MM.1S (cell line): ENCODE measurements at regions not wholly inside any gene's neighbourhood (a gene's known extent, or its start where the extent isn't known, plus 50 kb on each side); places are given as distances from the start of the nearest gene placed in this dataset.

Experiments
- EZH2 ChIP-seq: fragments of 300-600 bp; sonication (generic); optimal IDR thresholded peaks from 2 replicates; pipeline ENCODE3; 2017; ENCODE audit warnings: low read depth, mild to moderate bottlenecking, antibody characterized with exemption, low read length, mixed read lengths
- EZH2phosphoT487 ChIP-seq: fragments of 300-600 bp; sonication (generic); IDR thresholded peaks from 2 replicates; pipeline ENCODE4 v1.6.1; 2018; ENCODE audit warnings: antibody characterized with exemption, low read length
- TF ChIP-seq, protein P1 (sequence below): fragments of 300-600 bp; sonication (generic); IDR thresholded peaks from 2 replicates; pipeline ENCODE4 v1.5.1; 2016; ENCODE audit warnings: antibody characterized with exemption, low read length, mixed read lengths

DNA sequence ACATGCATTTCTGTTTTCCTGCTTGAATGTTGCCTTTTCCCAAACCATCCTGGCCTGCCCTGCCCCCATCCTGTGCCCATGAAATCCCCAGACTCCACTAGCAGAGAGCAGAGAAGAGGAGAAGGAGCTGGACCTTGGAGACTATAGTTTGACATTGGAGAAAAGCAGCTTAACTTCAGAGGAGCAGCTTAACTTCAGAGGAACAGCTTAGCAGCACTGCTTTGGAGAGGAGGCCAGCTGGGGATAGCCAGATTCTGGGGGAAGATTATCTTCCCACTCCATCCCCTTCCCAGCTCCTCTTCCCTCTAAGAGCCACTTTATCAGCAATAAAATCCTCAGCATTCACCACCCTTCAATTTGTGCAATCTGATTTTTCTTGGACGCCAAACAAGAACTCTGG, 443.0 kb downstream of the PCDH10 start:
- TF ChIP-seq, protein P1, sequence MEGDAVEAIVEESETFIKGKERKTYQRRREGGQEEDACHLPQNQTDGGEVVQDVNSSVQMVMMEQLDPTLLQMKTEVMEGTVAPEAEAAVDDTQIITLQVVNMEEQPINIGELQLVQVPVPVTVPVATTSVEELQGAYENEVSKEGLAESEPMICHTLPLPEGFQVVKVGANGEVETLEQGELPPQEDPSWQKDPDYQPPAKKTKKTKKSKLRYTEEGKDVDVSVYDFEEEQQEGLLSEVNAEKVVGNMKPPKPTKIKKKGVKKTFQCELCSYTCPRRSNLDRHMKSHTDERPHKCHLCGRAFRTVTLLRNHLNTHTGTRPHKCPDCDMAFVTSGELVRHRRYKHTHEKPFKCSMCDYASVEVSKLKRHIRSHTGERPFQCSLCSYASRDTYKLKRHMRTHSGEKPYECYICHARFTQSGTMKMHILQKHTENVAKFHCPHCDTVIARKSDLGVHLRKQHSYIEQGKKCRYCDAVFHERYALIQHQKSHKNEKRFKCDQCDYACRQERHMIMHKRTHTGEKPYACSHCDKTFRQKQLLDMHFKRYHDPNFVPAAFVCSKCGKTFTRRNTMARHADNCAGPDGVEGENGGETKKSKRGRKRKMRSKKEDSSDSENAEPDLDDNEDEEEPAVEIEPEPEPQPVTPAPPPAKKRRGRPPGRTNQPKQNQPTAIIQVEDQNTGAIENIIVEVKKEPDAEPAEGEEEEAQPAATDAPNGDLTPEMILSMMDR: no peak
- TF ChIP-seq EZH2: no peak
- no peak for TF ChIP-seq EZH2phosphoT487
